Colonic mucosa (tissue), 4 donors: ENCODE measurements at regions not wholly inside any gene's neighbourhood (a gene's known extent, or its start where the extent isn't known, plus 50 kb on each side); places are given as distances from the start of the nearest gene placed in this dataset.

ENCODE experiments used
- DNase-seq: peaks from one replicate; pipeline ENCODE4 v3.0.0-alpha.2; 2020
- H3K27ac ChIP-seq: fragments of 200-600 bp; one replicate; pipeline ENCODE4 v1.8.0; 2021
- H3K27me3 ChIP-seq: fragments of 200-600 bp; one replicate; pipeline ENCODE4 v1.8.0; 2021
- H3K36me3 ChIP-seq: fragments of 200-600 bp; one replicate; pipeline ENCODE4 v1.8.0; 2021
- H3K4me1 ChIP-seq: fragments of 200-600 bp; one replicate; pipeline ENCODE4 v1.8.0; 2021; ENCODE audit warnings: mild to moderate bottlenecking
- H3K4me3 ChIP-seq: fragments of 200-600 bp; one replicate; pipeline ENCODE4 v1.8.0; 2021
- H3K9ac ChIP-seq, 2 donors: one replicate each; pipeline ENCODE4 v1.7.0; 2013; ENCODE audit warnings: control low read depth in 2 of 2, low read depth in 2 of 2, low read length in 2 of 2
- H3K9me3 ChIP-seq: fragments of 200-600 bp; one replicate; pipeline ENCODE4 v1.8.0; 2021
- CTCF ChIP-seq: fragments of 200-600 bp; IDR thresholded peaks from one replicate; pipeline ENCODE4 v1.8.0; 2022; ENCODE audit warnings: antibody characterized with exemption, mild to moderate bottlenecking
- intact Hi-C: fragments of 100-400 bp; cut with DNase I; formaldehyde crosslinking; loops from one replicate; pipeline ENCODE4 v1.14.1; 2022
- donor health status: healthy.
- donor health status: DM: no; HTN: no; CAD: no.
- donor health status: DM: no; HTN: no; CAD: no.

- Histone ChIP-seq H3K9ac (no peak overlapping the region), H3K27ac (no peak overlapping the region), H3K36me3 (no peaks in the 10 kb centered on the region), H3K9me3 (no peaks in the 10 kb centered on the region), H3K4me3 (no peak overlapping the region), H3K4me1 (no peaks in the 10 kb centered on the region), H3K27me3 (no peaks in the 10 kb centered on the region)
- DNase-seq = no peak
- TF ChIP-seq CTCF = no peak
- intact Hi-C loops = no loop called here
These were observed 728.3 kb downstream of the LRFN5 start for GRCh38 chr14:42334931-42335330.

- no peak for DNase-seq
- TF ChIP-seq CTCF = no peak
- no peak overlapping the region for H3K4me3 ChIP-seq
- H3K36me3 ChIP-seq = no peaks in the 10 kb centered on the region
- intact Hi-C loops = no loop called here
- H3K27me3 ChIP-seq = no peaks in the 10 kb centered on the region
- H3K27ac ChIP-seq = no peak overlapping the region
- no peaks in the 10 kb centered on the region for H3K4me1 ChIP-seq
- H3K9me3 ChIP-seq = no peaks in the 10 kb centered on the region
- H3K9ac ChIP-seq = no peak overlapping the region
These were observed 716.8 kb downstream of the LRFN5 start for GRCh38 chr14:42323426-42323825.

- no peak for DNase-seq
- Histone ChIP-seq H3K27ac (no peak overlapping the region), H3K9ac (no peak overlapping the region), H3K4me3 (no peak overlapping the region), H3K27me3 (no peaks in the 10 kb centered on the region), H3K9me3 (no peaks in the 10 kb centered on the region), H3K36me3 (no peaks in the 10 kb centered on the region), H3K4me1 (no peaks in the 10 kb centered on the region)
- intact Hi-C loops = no loop called here
- no peak for TF ChIP-seq CTCF
These were observed 716.0 kb downstream of the LRFN5 start for GRCh38 chr14:42322531-42323284.

GRCh38 chr14:42319996-42320395, 713.3 kb downstream of the LRFN5 start:
- TF ChIP-seq CTCF = no peak
- no peak for DNase-seq
- no peak overlapping the region for H3K27ac ChIP-seq
- H3K4me3 ChIP-seq = no peak overlapping the region
- H3K36me3 ChIP-seq = no peaks in the 10 kb centered on the region
- H3K4me1 ChIP-seq = no peaks in the 10 kb centered on the region
- no peak overlapping the region for H3K9ac ChIP-seq
- H3K9me3 ChIP-seq = no peaks in the 10 kb centered on the region
- H3K27me3 ChIP-seq = no peaks in the 10 kb centered on the region
- intact Hi-C loops = no loop called here

- no peak for TF ChIP-seq CTCF
- intact Hi-C loops = no loop called here
These were observed 710.0 kb downstream of the LRFN5 start for GRCh38 chr14:42316693-42317092.

More at GRCh38 chr14:42316693-42317092, 710.0 kb downstream of the LRFN5 start:
- Histone ChIP-seq H3K9me3 (no peaks in the 10 kb centered on the region), H3K9ac (no peak overlapping the region), H3K4me1 (no peaks in the 10 kb centered on the region), H3K4me3 (no peak overlapping the region), H3K27ac (no peak overlapping the region), H3K36me3 (no peaks in the 10 kb centered on the region), H3K27me3 (no peaks in the 10 kb centered on the region)
- DNase-seq = no peak
